Activated CD8-positive, alpha-beta T cell treated with anti-CD3 and anti-CD28 coated beads for 36 hours (primary cell): ENCODE measurements at regions not wholly inside any gene's neighbourhood (a gene's known extent, or its start where the extent isn't known, plus 50 kb on each side); places are given as distances from the start of the nearest gene placed in this dataset.

Experiments used
- ATAC-seq: fragments of 200-7000 bp; cut with Tn5 transposase; one replicate; pipeline ENCODE4 v1.10.0; 2021; ENCODE audit warnings: mild to moderate bottlenecking, moderate library complexity
- CTCF ChIA-PET: fragments of 350-600 bp; sonication (Branson Sonifier 250); formaldehyde crosslinking; loops from one replicate; lab custom pipeline; 2021; ENCODE audit warnings: antibody characterized with exemption; lab: Charles Lee
- POLR2A ChIA-PET: fragments of 350-600 bp; sonication (Branson Sonifier 250); formaldehyde crosslinking; loops from one replicate; lab custom pipeline; 2021; ENCODE audit warnings: antibody characterized with exemption; lab: Charles Lee
- DNase-seq: peaks from one replicate; pipeline ENCODE4 v3.0.0-alpha.2; 2020
- H3K27ac Mint-ChIP-seq: one replicate; pipeline ENCODE4 v1.8.0; 2021; ENCODE audit warnings: mild to moderate bottlenecking, mixed read lengths
- H3K27me3 Mint-ChIP-seq: one replicate; pipeline ENCODE4 v1.8.0; 2021; ENCODE audit warnings: mixed read lengths
- H3K36me3 Mint-ChIP-seq: one replicate; pipeline ENCODE4 v1.8.0; 2021; ENCODE audit warnings: low read depth, mixed read lengths
- H3K4me1 Mint-ChIP-seq: one replicate; pipeline ENCODE4 v1.8.0; 2021; ENCODE audit warnings: low read depth, mixed read lengths
- H3K4me3 Mint-ChIP-seq: one replicate; pipeline ENCODE4 v1.8.0; 2021; ENCODE audit warnings: mild to moderate bottlenecking, moderate library complexity, mixed read lengths
- H3K9me3 Mint-ChIP-seq: one replicate; pipeline ENCODE4 v1.8.0; 2021; ENCODE audit warnings: mixed read lengths
- CTCF ChIP-seq: fragments of 200-600 bp; IDR thresholded peaks from one replicate; pipeline ENCODE4 v1.8.0; 2022; ENCODE audit warnings: antibody characterized with exemption, mild to moderate bottlenecking
- intact Hi-C: fragments of 100-400 bp; cut with micrococcal nuclease; formaldehyde crosslinking; loops from one replicate; pipeline ENCODE4 v1.10.0; 2022

- POLR2A ChIA-PET = no interaction called here
- no peak for TF ChIP-seq CTCF
- DNase-seq (no peak), ATAC-seq (no peak)
- intact Hi-C loops = no loop called here
- H3K4me1 Mint-ChIP-seq = no peaks in the 10 kb centered on the region
- H3K36me3 Mint-ChIP-seq = no peaks in the 10 kb centered on the region
- CTCF ChIA-PET = no interaction called here
- no peak overlapping the region for H3K4me3 Mint-ChIP-seq
- H3K27ac Mint-ChIP-seq = no peak overlapping the region
- no peaks in the 10 kb centered on the region for H3K27me3 Mint-ChIP-seq
- H3K9me3 Mint-ChIP-seq = no peaks in the 10 kb centered on the region
These were observed 432.5 kb upstream of the FAM47C start for GRCh38 chrX:36575670-36576069.

GRCh38 chrX:36577006-36577405, 431.2 kb upstream of the FAM47C start:
- H3K4me1 Mint-ChIP-seq = no peaks in the 10 kb centered on the region
- DNase-seq = no peak
- POLR2A ChIA-PET = no interaction called here
- no peak for ATAC-seq
- CTCF ChIA-PET = no interaction called here
- H3K36me3 Mint-ChIP-seq = no peaks in the 10 kb centered on the region
- no peak overlapping the region for H3K27ac Mint-ChIP-seq
- TF ChIP-seq CTCF = no peak
- no peaks in the 10 kb centered on the region for H3K9me3 Mint-ChIP-seq
- no peak overlapping the region for H3K4me3 Mint-ChIP-seq
- no peaks in the 10 kb centered on the region for H3K27me3 Mint-ChIP-seq
- intact Hi-C loops = no loop called here

GRCh38 chrX:36581030-36581429, 427.1 kb upstream of the FAM47C start:
- Mint-ChIP-seq H3K4me3 (no peak overlapping the region), H3K36me3 (no peaks in the 10 kb centered on the region), H3K27me3 (no peaks in the 10 kb centered on the region), H3K4me1 (no peaks in the 10 kb centered on the region), H3K9me3 (no peaks in the 10 kb centered on the region), H3K27ac (no peak overlapping the region)
- no peak for DNase-seq
- no peak for TF ChIP-seq CTCF
- ATAC-seq = no peak
- intact Hi-C loops = no loop called here
- ChIA-PET CTCF (no interaction called here), POLR2A (no interaction called here)

GRCh38 chrX:36583674-36584073, 424.5 kb upstream of the FAM47C start:
- ATAC-seq (no peak), DNase-seq (no peak)
- no peak for TF ChIP-seq CTCF
- no peaks in the 10 kb centered on the region for H3K27me3 Mint-ChIP-seq
- ChIA-PET POLR2A (no interaction called here), CTCF (no interaction called here)
- no peaks in the 10 kb centered on the region for H3K4me1 Mint-ChIP-seq
- intact Hi-C loops = no loop called here
- no peak overlapping the region for H3K27ac Mint-ChIP-seq
- H3K9me3 Mint-ChIP-seq = peaks cover 2% of the 10 kb centered on the region
- no peak overlapping the region for H3K4me3 Mint-ChIP-seq
- no peaks in the 10 kb centered on the region for H3K36me3 Mint-ChIP-seq

- CTCF ChIA-PET = no interaction called here
- TF ChIP-seq CTCF = no peak
- ATAC-seq = no peak
- DNase-seq = no peak
- Mint-ChIP-seq H3K27ac (no peak overlapping the region), H3K36me3 (no peaks in the 10 kb centered on the region), H3K9me3 (peaks cover 1% of the 10 kb centered on the region), H3K4me1 (no peaks in the 10 kb centered on the region), H3K4me3 (no peak overlapping the region), H3K27me3 (no peaks in the 10 kb centered on the region)
- POLR2A ChIA-PET = no interaction called here
- intact Hi-C loops = no loop called here
These were observed 398.3 kb upstream of the FAM47C start for GRCh38 chrX:36609616-36610585.
